GM13976 (cell line): ENCODE measurements at regions not wholly inside any gene's neighbourhood (a gene's known extent, or its start where the extent isn't known, plus 50 kb on each side); places are given as distances from the start of the nearest gene placed in this dataset.

ENCODE experiments used
- DNase-seq: peaks from one replicate; pipeline ENCODE4 v3.0.0; 2012; ENCODE audit warnings: low spot score
- in situ Hi-C: fragments of 300-500 bp; cut with MboI; formaldehyde crosslinking; loops from one replicate; pipeline ENCODE4 v1.12.0; 2022; ENCODE audit warnings: low sequenced_read_pairs, mixed read lengths, inconsistent platforms; ENCODE audit not compliant: unreplicated experiment
- TF ChIP-seq, protein P1 (sequence below): IDR thresholded peaks from 2 replicates; pipeline ENCODE4 v1.5.1; 2012; ENCODE audit warnings: borderline replicate concordance, mild to moderate bottlenecking; ENCODE audit not compliant: insufficient read depth; ENCODE audit errors: extremely low read depth, missing control alignments, control extremely low read depth

DNA sequence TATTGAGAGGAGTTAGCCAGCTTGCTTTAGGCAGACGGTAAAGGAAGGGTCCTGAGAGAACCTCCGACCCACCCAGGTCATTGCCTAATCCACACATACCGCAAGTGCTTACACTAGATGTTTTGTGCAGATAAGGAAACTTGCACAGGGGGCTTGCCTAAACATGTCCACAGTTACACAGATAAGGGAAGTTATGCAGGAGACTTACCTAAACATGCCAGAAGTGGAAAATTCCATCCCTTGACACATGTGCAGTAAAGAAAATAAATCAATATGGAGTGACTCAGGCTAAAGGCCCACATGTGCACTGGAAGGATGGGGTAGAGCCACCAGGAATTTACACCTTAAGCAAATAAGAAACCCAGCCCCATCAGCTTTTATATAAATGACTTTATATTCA, 232.8 kb upstream of the HDX start:
- in situ Hi-C loops, result loop anchor here (25.0 kb wide), 1 partner anchor 302 kb away; no protein-coding TSS in a partner anchor
- no peak for DNase-seq
- TF ChIP-seq, protein P1, sequence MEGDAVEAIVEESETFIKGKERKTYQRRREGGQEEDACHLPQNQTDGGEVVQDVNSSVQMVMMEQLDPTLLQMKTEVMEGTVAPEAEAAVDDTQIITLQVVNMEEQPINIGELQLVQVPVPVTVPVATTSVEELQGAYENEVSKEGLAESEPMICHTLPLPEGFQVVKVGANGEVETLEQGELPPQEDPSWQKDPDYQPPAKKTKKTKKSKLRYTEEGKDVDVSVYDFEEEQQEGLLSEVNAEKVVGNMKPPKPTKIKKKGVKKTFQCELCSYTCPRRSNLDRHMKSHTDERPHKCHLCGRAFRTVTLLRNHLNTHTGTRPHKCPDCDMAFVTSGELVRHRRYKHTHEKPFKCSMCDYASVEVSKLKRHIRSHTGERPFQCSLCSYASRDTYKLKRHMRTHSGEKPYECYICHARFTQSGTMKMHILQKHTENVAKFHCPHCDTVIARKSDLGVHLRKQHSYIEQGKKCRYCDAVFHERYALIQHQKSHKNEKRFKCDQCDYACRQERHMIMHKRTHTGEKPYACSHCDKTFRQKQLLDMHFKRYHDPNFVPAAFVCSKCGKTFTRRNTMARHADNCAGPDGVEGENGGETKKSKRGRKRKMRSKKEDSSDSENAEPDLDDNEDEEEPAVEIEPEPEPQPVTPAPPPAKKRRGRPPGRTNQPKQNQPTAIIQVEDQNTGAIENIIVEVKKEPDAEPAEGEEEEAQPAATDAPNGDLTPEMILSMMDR, result no peak

DNA sequence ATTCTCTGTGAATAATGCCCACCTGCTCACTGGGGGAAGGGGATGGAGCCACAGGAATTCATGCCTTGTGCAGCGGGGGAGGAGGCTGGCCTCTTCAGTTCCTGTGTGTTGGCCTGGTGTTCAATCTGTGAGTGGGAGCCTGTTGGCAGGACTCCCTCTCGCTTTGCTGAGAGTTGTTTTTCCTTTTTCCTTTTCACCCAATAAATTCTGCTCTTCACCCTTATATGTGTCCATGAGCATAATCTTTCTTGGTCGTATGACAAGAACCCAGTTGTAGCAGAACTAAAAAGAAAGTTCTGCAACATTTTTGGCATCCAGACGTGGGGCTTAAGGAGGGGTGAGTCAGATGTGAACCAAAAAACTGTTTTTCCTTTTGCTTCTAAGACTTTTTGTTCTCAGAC, 235.2 kb upstream of the HDX start:
- TF ChIP-seq, protein P1, result no peak
- DNase-seq, result no peak
- in situ Hi-C loops, result loop anchor here (25.0 kb wide), 1 partner anchor 300 kb away; no protein-coding TSS in a partner anchor

DNA sequence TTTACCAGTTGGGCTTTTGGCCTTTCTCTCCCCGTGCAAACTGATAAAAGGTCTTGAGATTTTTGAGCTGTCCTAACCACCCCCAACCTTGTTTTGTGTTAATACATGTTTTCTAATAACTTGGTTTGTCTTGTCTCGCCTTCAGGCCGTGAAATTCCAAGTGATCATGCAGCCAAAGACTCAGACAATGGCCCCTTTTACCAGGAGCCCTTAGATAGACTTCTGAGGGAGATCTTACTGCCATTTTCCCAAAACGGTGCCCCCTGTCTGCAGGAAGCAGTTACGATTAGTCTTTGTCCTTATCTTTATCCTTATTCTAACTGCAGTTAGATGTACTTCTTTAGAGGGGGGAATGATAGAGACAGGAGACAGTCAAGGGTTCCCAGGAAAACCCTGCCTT, 245.3 kb upstream of the HDX start:
- in situ Hi-C loops, result loop anchor here (25.0 kb wide), 1 partner anchor 290 kb away; no protein-coding TSS in a partner anchor
- TF ChIP-seq, protein P1, result no peak
- DNase-seq, result no peak

DNA sequence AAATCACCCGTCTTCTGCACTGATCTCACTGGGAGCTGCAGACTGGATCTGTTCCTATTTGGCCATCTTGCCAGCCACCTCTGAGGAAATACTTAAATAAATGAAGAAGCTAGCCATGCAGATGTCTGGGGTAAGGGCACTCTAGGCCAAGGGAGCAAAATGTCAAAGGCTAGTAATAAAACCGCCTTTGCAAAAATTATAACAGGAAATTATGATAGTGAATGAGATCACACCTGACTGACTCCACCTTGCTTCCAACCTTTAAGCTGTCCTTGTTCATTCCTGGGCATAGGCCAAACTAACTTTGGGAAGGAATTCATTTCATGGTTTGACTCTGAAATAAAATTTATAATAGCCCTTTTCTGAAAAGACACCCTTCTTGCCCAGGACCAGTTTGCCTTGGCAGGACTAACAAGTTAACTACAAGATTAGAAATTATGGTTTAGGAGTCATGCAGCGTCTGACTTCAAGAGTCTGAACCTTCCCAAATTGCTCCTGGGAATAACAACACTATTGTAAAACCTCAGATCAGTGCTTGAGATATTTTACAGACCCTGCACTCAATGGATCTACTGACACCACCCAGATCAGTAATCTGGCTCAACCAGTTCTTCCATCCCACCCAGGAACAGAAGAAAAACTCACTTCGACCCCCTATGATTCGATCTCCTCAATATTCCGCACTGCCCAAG, 246.9 kb upstream of the HDX start:
- in situ Hi-C loops, result loop anchor here (25.0 kb wide), 1 partner anchor 288 kb away; no protein-coding TSS in a partner anchor
- no peak for DNase-seq
- TF ChIP-seq, protein P1, result no peak

DNA sequence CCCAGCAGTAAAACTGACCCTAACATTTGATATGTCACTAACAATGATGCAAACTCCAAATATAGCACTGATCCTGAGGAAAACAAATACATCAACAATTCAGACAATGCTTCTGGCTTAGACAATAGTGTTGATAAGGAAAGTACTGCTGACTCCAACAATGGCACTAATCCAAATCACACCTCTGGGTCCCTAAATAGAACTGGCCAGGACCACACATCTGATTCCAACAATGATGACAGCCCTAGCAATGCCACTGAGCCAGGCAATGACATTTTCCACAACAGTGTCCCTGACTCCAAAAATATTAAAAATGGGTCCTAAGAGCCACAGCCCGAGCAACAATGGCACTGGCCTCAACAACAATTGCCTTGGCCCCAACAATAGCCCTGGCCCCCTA, 243.1 kb upstream of the APOOL start:
- TF ChIP-seq, protein P1, result no peak
- in situ Hi-C loops, result no loop called here
- DNase-seq, result no peak

DNA sequence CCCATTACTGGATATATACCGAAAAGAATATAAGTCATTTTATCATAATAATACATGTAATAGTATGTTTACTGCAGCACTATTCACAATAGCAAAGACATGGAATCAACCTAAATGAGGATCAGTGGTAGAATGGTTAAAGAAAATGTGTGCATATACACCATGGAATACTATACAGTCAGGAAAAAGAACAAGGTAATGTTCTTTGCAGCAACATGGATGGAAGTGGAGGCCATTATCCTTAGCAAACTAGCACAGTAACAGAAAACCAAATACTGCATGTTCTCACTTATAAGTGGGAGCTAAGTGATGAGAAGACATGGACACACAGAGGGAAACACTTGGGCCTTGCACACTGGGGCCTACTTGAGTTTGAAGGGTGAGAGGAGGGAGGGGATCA, 207.4 kb upstream of the APOOL start:
- no peak for DNase-seq
- TF ChIP-seq, protein P1, result no peak
- in situ Hi-C loops, result no loop called here
